IMR-90 (cell line): ENCODE measurements at regions not wholly inside any gene's neighbourhood (a gene's known extent, or its start where the extent isn't known, plus 50 kb on each side); places are given as distances from the start of the nearest gene placed in this dataset.

ENCODE experiments used
- ATAC-seq: fragments of 200-7000 bp; cut with Tn5 transposase; 2 replicates; pipeline ENCODE4 v1.9.1; 2020; ENCODE audit warnings: low read depth, mild to moderate bottlenecking, moderate library complexity
- BruUV-seq: library from RNA; stranded (reverse); fragments of 400-500 nt; replicated peaks from 2 replicates; lab custom pipeline; 2021; lab: Mats Ljungman, UMichigan
- CTCF ChIA-PET: fragments of 300-600 bp; formaldehyde crosslinking; extraction: SDS; loops from one replicate; lab custom pipeline; 2021; ENCODE audit warnings: antibody characterized with exemption; lab: Yijun Ruan, JAX
- POLR2A ChIA-PET: fragments of 300-600 bp; sonication (Branson Sonifier 250); formaldehyde crosslinking; loops from one replicate; lab custom pipeline; 2022; ENCODE audit warnings: antibody characterized with exemption; ENCODE audit not compliant: unreplicated experiment; lab: Charles Lee
- DNase-seq: peaks from one replicate; pipeline ENCODE4 v3.0.0; 2013
- H2AFZ ChIP-seq: replicated peaks from 2 replicates; pipeline ENCODE3; 2013; ENCODE audit warnings: low read length, mild to moderate bottlenecking; ENCODE audit not compliant: poor library complexity
- H2AK5ac ChIP-seq: 2 replicates; pipeline ENCODE4 v1.6.1; 2013; ENCODE audit warnings: low read depth, low read length, inconsistent platforms
- H2AK9ac ChIP-seq: replicated peaks from 2 replicates; pipeline ENCODE3; 2013; ENCODE audit warnings: mild to moderate bottlenecking, low read depth, low read length, moderate library complexity; ENCODE audit not compliant: poor library complexity
- H2BK120ac ChIP-seq: 2 replicates; pipeline ENCODE4 v1.6.1; 2013; ENCODE audit warnings: low read depth, low read length, inconsistent platforms
- H2BK15ac ChIP-seq: 3 replicates; pipeline ENCODE4 v1.6.1; 2013; ENCODE audit warnings: low read depth, low read length, inconsistent platforms
- H2BK20ac ChIP-seq: 2 replicates; pipeline ENCODE4 v1.6.1; 2013; ENCODE audit warnings: low read depth, mild to moderate bottlenecking, inconsistent platforms, low read length, moderate library complexity
- H2BK5ac ChIP-seq: 2 replicates; pipeline ENCODE4 v1.6.1; 2013; ENCODE audit warnings: mild to moderate bottlenecking, low read depth, low read length, inconsistent platforms; ENCODE audit not compliant: poor library complexity, severe bottlenecking
- H3K14ac ChIP-seq: replicated peaks from 2 replicates; pipeline ENCODE4 v1.6.1; 2013; ENCODE audit warnings: low read depth, low read length, inconsistent platforms
- H3K18ac ChIP-seq: 2 replicates; pipeline ENCODE4 v1.6.1; 2013; ENCODE audit warnings: low read depth, low read length, control low read depth
- H3K23ac ChIP-seq: 2 replicates; pipeline ENCODE4 v1.6.1; 2013; ENCODE audit warnings: low read depth, low read length, inconsistent platforms
- H3K27ac ChIP-seq: 2 replicates; pipeline ENCODE4 v1.5.1; 2013; ENCODE audit warnings: mild to moderate bottlenecking, control low read depth, low read length; ENCODE audit not compliant: insufficient read depth
- H3K27me3 ChIP-seq: 2 replicates; pipeline ENCODE4 v1.6.1; 2013; ENCODE audit warnings: low read length; ENCODE audit not compliant: control insufficient read depth, insufficient read depth
- H3K36me3 ChIP-seq: 2 replicates; pipeline ENCODE4 v1.6.1; 2013; ENCODE audit warnings: low read length, mixed read lengths; ENCODE audit not compliant: control insufficient read depth, insufficient read depth
- H3K4ac ChIP-seq: 2 replicates; pipeline ENCODE4 v1.6.1; 2013; ENCODE audit warnings: low read depth, low read length, inconsistent platforms
- H3K4me1 ChIP-seq: 2 replicates; pipeline ENCODE4 v1.6.1; 2013; ENCODE audit warnings: low read length, mixed read lengths; ENCODE audit not compliant: control insufficient read depth, insufficient read depth
- H3K4me2 ChIP-seq: 2 replicates; pipeline ENCODE4 v1.6.1; 2013; ENCODE audit warnings: low read depth, mild to moderate bottlenecking, control low read depth, low read length, moderate library complexity
- H3K4me3 ChIP-seq: 2 replicates; pipeline ENCODE4 v1.5.1; 2013; ENCODE audit warnings: low read depth, mild to moderate bottlenecking, control low read depth, low read length, moderate library complexity; ENCODE audit not compliant: insufficient read depth
- H3K56ac ChIP-seq: 2 replicates; pipeline ENCODE4 v1.6.1; 2013; ENCODE audit warnings: low read length, inconsistent platforms; ENCODE audit not compliant: insufficient read depth; ENCODE audit errors: extremely low read depth
- H3K79me1 ChIP-seq, 2 experiments: 2 replicates each; pipeline ENCODE4 v1.6.1; 2013; ENCODE audit warnings: low read length in 2 of 2, inconsistent platforms in 1 of 2, low read depth in 1 of 2
- H3K9ac ChIP-seq: 2 replicates; pipeline ENCODE4 v1.6.1; 2013; ENCODE audit warnings: low read depth, low read length, control low read depth
- H3K9me1 ChIP-seq: 2 replicates; pipeline ENCODE4 v1.6.1; 2013; ENCODE audit warnings: low read length, inconsistent platforms; ENCODE audit not compliant: insufficient read depth
- H3K9me3 ChIP-seq: 2 replicates; pipeline ENCODE4 v1.6.1; 2013; ENCODE audit warnings: low read length; ENCODE audit not compliant: control insufficient read depth, insufficient read depth
- H4K20me1 ChIP-seq: 2 replicates; pipeline ENCODE4 v1.6.1; 2013; ENCODE audit warnings: low read length, inconsistent platforms; ENCODE audit not compliant: insufficient read depth
- H4K5ac ChIP-seq: 2 replicates; pipeline ENCODE4 v1.6.1; 2013; ENCODE audit warnings: mild to moderate bottlenecking, low read depth, low read length, control low read depth
- H4K8ac ChIP-seq, 2 experiments: 2 replicates each; pipeline ENCODE4 v1.6.1; 2013; ENCODE audit warnings: low read depth in 2 of 2, low read length in 2 of 2, control low read depth in 1 of 2, inconsistent platforms in 1 of 2
- H4K91ac ChIP-seq: 2 replicates; pipeline ENCODE4 v1.6.1; 2013; ENCODE audit warnings: low read depth, low read length, inconsistent platforms; ENCODE audit not compliant: insufficient read depth
- FOS ChIP-seq: fragments of 150-350 bp; IDR thresholded peaks from 2 replicates; pipeline ENCODE4 v1.6.1; 2016; ENCODE audit warnings: low read depth, low read length
- MAFK ChIP-seq: IDR thresholded peaks from 2 replicates; pipeline ENCODE4 v1.6.1; 2012; ENCODE audit warnings: low read depth, low read length, improper control_type of control experiment
- MAZ ChIP-seq: IDR thresholded peaks from 2 replicates; pipeline ENCODE4 v1.6.1; 2012; ENCODE audit warnings: low read depth, mild to moderate bottlenecking, low read length, improper control_type of control experiment, moderate library complexity, borderline replicate concordance
- MXI1 ChIP-seq: IDR thresholded peaks from 2 replicates; pipeline ENCODE4 v1.6.1; 2012; ENCODE audit warnings: low read depth, mild to moderate bottlenecking, low read length, moderate library complexity, borderline replicate concordance
- NFE2L2 ChIP-seq: fragments of 150-350 bp; IDR thresholded peaks from 2 replicates; pipeline ENCODE4 v1.6.1; 2016; ENCODE audit warnings: low read depth, mild to moderate bottlenecking, low read length
- POLR2A ChIP-seq: IDR thresholded peaks from 2 replicates; pipeline ENCODE4 v1.6.1; 2012; ENCODE audit warnings: mild to moderate bottlenecking, low read depth, low read length
- RFX5 ChIP-seq: IDR thresholded peaks from 2 replicates; pipeline ENCODE4 v1.8.0; 2012; ENCODE audit warnings: low read depth, mild to moderate bottlenecking, low read length, moderate library complexity
- WGBS, 2 experiments: methylation state at CpG; one replicate each; pipeline versions ENCODE4 v1.1.5 to v1.1.7; 2013; ENCODE audit warnings: missing lambda C conversion rate in 2 of 2; ENCODE audit not compliant: insufficient read length in 1 of 2; ENCODE audit errors: extremely low coverage in 2 of 2; 5-methylcytosine and 5-hydroxymethylcytosine counted together
- dilution Hi-C: fragments of 300-500 bp; cut with HindIII; formaldehyde crosslinking; loops from one replicate; pipeline ENCODE4 v1.14.3; 2018; ENCODE audit warnings: low sequenced_read_pairs; ENCODE audit not compliant: unreplicated experiment
- in situ Hi-C: fragments of 300-500 bp; cut with MboI; formaldehyde crosslinking; loops from 3 replicates; pipeline ENCODE4 v1.14.3; 2019; ENCODE audit warnings: low sequenced_read_pairs, inconsistent platforms, mixed read lengths
- intact Hi-C: fragments of 100-400 bp; cut with micrococcal nuclease; formaldehyde crosslinking; loops from 2 replicates; pipeline ENCODE4 v1.10.0; 2022
- TF ChIP-seq, protein P1 (sequence below): conservative IDR thresholded peaks from 2 replicates; pipeline ENCODE4 v1.5.1; 2012; ENCODE audit warnings: mild to moderate bottlenecking, low read depth, low read length, improper control_type of control experiment

GRCh38 chr18:39500306-39500705 lies 1934.7 kb upstream of the CELF4 start:
- no peak overlapping the region for H2BK120ac ChIP-seq

More at GRCh38 chr18:39500306-39500705, 1934.7 kb upstream of the CELF4 start:
- BruUV-seq = no TSS peak
- Histone ChIP-seq H2BK5ac (no peak overlapping the region), H3K9me1 (no peaks in the 10 kb centered on the region), H3K9me3 (no peaks in the 10 kb centered on the region), H2AFZ (no peak overlapping the region), H2BK20ac (no peak overlapping the region), H3K18ac (no peak overlapping the region), H2AK5ac (no peak overlapping the region), H3K23ac (no peak overlapping the region), H3K27ac (no peak overlapping the region), H3K14ac (no peak overlapping the region), H2BK15ac (no peak overlapping the region), H3K27me3 (no peaks in the 10 kb centered on the region), H4K91ac (no peak overlapping the region), H4K5ac (no peak overlapping the region), H3K4me3 (no peak overlapping the region), H3K9ac (no peak overlapping the region), H4K20me1 (no peaks in the 10 kb centered on the region), H3K4ac (no peak overlapping the region), H4K8ac (no peak overlapping the region), H3K56ac (no peak overlapping the region), H3K79me1 (no peaks in the 10 kb centered on the region), H3K4me2 (no peak overlapping the region), H3K4me1 (no peaks in the 10 kb centered on the region), H2AK9ac (no peak overlapping the region), H3K36me3 (no peaks in the 10 kb centered on the region)
- ChIA-PET POLR2A (no interaction called here), CTCF (no interaction called here)
- TF ChIP-seq NFE2L2 = no peak
- TF ChIP-seq, protein P1, sequence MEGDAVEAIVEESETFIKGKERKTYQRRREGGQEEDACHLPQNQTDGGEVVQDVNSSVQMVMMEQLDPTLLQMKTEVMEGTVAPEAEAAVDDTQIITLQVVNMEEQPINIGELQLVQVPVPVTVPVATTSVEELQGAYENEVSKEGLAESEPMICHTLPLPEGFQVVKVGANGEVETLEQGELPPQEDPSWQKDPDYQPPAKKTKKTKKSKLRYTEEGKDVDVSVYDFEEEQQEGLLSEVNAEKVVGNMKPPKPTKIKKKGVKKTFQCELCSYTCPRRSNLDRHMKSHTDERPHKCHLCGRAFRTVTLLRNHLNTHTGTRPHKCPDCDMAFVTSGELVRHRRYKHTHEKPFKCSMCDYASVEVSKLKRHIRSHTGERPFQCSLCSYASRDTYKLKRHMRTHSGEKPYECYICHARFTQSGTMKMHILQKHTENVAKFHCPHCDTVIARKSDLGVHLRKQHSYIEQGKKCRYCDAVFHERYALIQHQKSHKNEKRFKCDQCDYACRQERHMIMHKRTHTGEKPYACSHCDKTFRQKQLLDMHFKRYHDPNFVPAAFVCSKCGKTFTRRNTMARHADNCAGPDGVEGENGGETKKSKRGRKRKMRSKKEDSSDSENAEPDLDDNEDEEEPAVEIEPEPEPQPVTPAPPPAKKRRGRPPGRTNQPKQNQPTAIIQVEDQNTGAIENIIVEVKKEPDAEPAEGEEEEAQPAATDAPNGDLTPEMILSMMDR = no peak
- no peak for TF ChIP-seq FOS
- TF ChIP-seq MAZ = no peak
- no peak for TF ChIP-seq RFX5
- no peak for TF ChIP-seq MAFK
- no peak for TF ChIP-seq MXI1
- no peak for TF ChIP-seq POLR2A
- ATAC-seq = no peak
- in situ Hi-C loops (no loop called here), dilution Hi-C loops (no loop called here), intact Hi-C loops (no loop called here)
- no CpG with 5 or more reads among the region's 3 CpGs for WGBS, 2 experiments
- DNase-seq = no peak
